Spleen (tissue), 7 donors: ENCODE measurements at regions not wholly inside any gene's neighbourhood (a gene's known extent, or its start where the extent isn't known, plus 50 kb on each side); places are given as distances from the start of the nearest gene placed in this dataset.
"Not testable (repeated sequence)": the region's sequence is repeated elsewhere in the genome, so short reads cannot be mapped to it uniquely, and the experiment has no call there.

Experiments
- CTCF ChIP-seq, 11 experiments: fragments of 200-600 bp in 7 of 11; fragments of 450-650 bp in 4 of 11; sonication (generic) in 4 of 11; IDR thresholded peaks in 8 of 11; conservative IDR thresholded peaks in 3 of 11; 1 replicate in 7 of 11; 2 replicates in 4 of 11; pipeline versions ENCODE4 v1.4.0 to v1.8.0; 2016 to 2021; ENCODE audit warnings: antibody characterized with exemption in 11 of 11, inconsistent platforms in 4 of 11, mild to moderate bottlenecking in 1 of 11
- POLR2A ChIP-seq, 3 donors: fragments of 450-650 bp; IDR thresholded peaks; one replicate each; pipeline ENCODE4 v1.5.1; 2017; ENCODE audit warnings: antibody characterized with exemption in 3 of 3, mild to moderate bottlenecking in 1 of 3
- donor health status: DM: no; HTN: no; CAD: no; lungs with moderate emphysema.
- donor health status: DM: no; HTN: no; CAD: no.
- donor health status: DM: no; HTN: no; CAD: no.

- not testable (repeated sequence) for TF ChIP-seq POLR2A (IDR thresholded peaks at IDR 0.05); CTCF (IDR thresholded peaks at IDR 0.05 in 8 of 11, conservative IDR thresholded peaks at IDR 0.05 in 3 of 11)
Measured at GRCh38 chr5:19246191-19246590, 741.8 kb downstream of the CDH18 start.
